IPS-20b (cell line): ENCODE measurements at regions not wholly inside any gene's neighbourhood (a gene's known extent, or its start where the extent isn't known, plus 50 kb on each side); places are given as distances from the start of the nearest gene placed in this dataset.

Experiments
- H3K27ac ChIP-seq: one replicate; pipeline ENCODE4 v1.5.1; 2013; ENCODE audit warnings: low read length
- H3K27me3 ChIP-seq: 2 replicates; pipeline ENCODE4 v1.6.1; 2013; ENCODE audit warnings: mild to moderate bottlenecking, low read length, inconsistent platforms; ENCODE audit not compliant: insufficient read depth
- H3K36me3 ChIP-seq: 2 replicates; pipeline ENCODE4 v1.6.1; 2013; ENCODE audit warnings: low read depth, mild to moderate bottlenecking, inconsistent platforms, low read length, moderate library complexity; ENCODE audit not compliant: insufficient read depth
- H3K4me1 ChIP-seq: 2 replicates; pipeline ENCODE4 v1.6.1; 2013; ENCODE audit warnings: mild to moderate bottlenecking, control low read depth, inconsistent platforms, low read length, moderate library complexity; ENCODE audit not compliant: insufficient read depth
- H3K4me3 ChIP-seq: 2 replicates; pipeline ENCODE4 v1.5.1; 2013; ENCODE audit warnings: mild to moderate bottlenecking, low read length, inconsistent platforms
- H3K9ac ChIP-seq: 2 replicates; pipeline ENCODE4 v1.6.1; 2013; ENCODE audit warnings: low read depth, mild to moderate bottlenecking, inconsistent platforms, low read length, moderate library complexity
- H3K9me3 ChIP-seq: 2 replicates; pipeline ENCODE4 v1.6.1; 2013; ENCODE audit warnings: mild to moderate bottlenecking, low read depth, low read length, inconsistent platforms; ENCODE audit not compliant: insufficient read depth

DNA sequence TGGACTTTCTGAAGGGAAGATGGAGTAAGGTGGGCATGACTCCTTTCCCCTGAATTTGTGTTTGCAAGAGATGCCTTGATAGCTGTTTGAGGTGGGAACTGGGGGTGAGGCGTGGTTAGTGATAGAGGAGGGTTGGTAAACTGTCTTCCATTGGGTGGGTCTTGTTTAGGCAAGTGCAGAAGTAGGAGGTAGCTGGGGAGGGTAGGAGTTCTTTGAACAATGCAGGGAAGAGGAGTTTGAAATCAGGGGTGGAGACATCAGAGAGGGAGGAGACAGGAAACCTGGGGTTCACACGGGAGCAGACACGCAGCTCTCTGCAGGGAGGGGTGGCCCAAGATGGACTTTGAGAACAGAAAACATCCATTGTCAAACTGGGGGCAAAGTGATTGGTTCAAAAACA is 267.1 kb downstream of the TSN start:
- H3K9me3 ChIP-seq = no peaks in the 10 kb centered on the region
- no peak overlapping the region for H3K4me3 ChIP-seq
- no peak overlapping the region for H3K9ac ChIP-seq
- no peaks in the 10 kb centered on the region for H3K27me3 ChIP-seq
- H3K36me3 ChIP-seq = no peaks in the 10 kb centered on the region
- H3K27ac ChIP-seq = no peak overlapping the region
- H3K4me1 ChIP-seq = no peaks in the 10 kb centered on the region

DNA sequence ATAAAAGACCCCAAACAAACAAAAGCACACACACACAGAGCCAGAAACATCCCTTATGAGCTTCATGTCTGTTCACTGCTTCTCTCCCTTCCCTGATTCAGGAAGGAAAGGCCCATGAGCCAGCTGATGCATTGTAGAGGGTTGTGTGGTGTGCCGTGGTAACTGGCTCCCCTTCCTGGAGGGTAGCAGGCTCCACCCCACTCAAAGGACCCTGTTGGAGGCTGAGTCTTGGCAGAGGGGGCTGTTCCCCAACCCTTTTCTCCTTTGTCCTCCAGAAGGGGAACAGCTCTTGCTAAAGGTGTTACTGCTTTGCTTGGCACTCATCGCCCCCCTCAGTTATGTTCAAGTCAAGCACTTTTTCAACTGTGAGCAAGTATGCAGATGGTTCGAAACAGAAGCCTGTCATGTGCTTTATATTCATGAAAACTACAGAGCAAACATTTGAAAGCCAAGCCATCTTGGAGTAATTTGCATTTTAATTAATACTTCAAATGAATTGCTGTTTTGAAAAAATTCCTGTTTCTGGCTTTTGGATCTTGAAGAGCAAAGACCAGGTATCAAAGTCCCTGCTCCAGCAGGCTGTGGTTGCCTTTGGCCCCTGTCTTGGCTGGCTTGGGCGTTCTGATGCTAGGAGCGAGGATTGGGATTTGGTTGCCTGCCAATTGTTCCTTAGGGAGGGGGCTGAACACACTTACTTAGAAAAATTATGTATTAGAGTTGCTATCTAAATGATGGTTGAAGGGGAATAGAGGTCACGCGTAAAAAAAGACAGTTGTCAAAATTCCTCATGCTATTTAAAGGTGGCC is 267.8 kb downstream of the TSN start:
- no peak overlapping the region for H3K9ac ChIP-seq

DNA sequence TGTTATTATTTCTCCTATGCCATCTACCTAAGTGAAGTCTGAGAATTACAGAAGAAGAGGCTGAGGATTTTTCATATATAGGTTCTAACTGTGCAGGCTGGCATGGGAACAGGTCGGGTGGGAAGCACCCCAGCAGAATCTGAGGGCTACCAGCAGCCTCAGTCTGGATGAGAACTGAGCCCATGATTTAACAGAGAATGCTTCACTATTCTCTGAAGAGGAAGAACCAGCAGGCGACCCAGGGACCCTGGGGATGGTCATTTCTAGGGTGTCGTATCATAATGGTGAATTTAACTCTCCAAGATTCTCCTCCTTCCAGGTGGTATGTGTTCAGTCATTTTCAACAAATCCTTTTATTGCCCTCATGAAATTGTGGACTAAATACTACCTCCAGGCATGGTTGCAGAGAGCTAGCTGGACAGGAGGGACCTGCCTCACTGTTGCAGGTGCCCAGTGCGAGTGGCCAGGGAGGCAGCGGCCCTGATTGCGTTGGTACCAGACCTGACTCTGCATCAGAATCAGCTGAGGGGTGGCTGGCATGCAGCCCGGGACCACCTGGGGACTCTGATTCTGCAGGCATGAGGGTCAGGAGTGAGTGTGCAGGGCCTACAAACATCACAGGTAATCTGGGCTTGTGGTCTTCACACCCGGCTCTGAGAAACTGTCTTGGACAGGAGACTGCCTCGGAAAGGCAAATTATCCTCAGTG is 272.2 kb downstream of the TSN start:
- H3K9ac ChIP-seq = no peak overlapping the region
- no peak overlapping the region for H3K4me3 ChIP-seq
- H3K27me3 ChIP-seq = no peaks in the 10 kb centered on the region
- H3K27ac ChIP-seq = no peak overlapping the region
- H3K36me3 ChIP-seq = no peaks in the 10 kb centered on the region
- no peaks in the 10 kb centered on the region for H3K9me3 ChIP-seq
- H3K4me1 ChIP-seq = peaks cover 4% of the 10 kb centered on the region; the same call in 1 of the 2 replicates

More for the DNA sequence above, 267.8 kb downstream of the TSN start:
- Histone ChIP-seq H3K27ac (no peak overlapping the region), H3K4me1 (no peaks in the 10 kb centered on the region), H3K27me3 (no peaks in the 10 kb centered on the region), H3K4me3 (no peak overlapping the region), H3K36me3 (no peaks in the 10 kb centered on the region), H3K9me3 (no peaks in the 10 kb centered on the region)

DNA sequence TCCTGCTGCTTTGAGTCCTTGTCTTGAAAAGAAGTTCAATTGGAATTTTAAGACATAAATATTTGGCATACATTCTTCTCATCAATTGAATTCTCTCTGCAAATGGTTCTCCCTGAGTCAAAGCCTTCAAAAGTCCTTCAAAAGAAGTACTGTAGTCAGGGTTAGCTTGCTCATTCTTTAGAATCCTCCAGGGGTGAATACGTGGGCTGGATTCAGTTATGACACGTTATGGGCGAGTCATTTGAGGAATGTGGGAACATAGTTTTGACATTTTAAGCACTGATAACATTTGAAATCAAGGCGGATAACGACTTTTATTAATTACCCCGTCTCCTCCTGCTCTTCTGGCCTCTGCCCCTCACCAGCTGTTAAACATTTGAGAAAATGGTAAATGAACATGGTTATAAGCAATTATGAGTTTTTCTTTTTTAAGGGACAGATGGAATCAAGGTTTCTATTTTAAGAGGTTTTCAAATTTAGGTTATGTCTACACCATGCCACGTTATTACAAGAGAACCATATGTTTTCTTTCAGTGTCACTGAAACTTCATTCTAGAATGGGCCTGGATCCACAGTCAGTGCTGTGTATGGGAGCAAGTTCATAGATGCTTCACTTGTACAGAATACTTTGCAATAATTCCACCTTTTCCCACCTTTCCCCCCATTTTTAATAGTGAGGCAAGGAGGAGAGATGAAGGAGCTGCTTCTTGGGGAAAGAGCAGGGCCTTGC is 273.1 kb downstream of the TSN start:
- Histone ChIP-seq H3K9me3 (no peaks in the 10 kb centered on the region), H3K27me3 (no peaks in the 10 kb centered on the region), H3K27ac (no peak overlapping the region), H3K4me1 (peaks cover 4% of the 10 kb centered on the region; the same call in 1 of the 2 replicates), H3K9ac (no peak overlapping the region), H3K4me3 (no peak overlapping the region), H3K36me3 (no peaks in the 10 kb centered on the region)

DNA sequence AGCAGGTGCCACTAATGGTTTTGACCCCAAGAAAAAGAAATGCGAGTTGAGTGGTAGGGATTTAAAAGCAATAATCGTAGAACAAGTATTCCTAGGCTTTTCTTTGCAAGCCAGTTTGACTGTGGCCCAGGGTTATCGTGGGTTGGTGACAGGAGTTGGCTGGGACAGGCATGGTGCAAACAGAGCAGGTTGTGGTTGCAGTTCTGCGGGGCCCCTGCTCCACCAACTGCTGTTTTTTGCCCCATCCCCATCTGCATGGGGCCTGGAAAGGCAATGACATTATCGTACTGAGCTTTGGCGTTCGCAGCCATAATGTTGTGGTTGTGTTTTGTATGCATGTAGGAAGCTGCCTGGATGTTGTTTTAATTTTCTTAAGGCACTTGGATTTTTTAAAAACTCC is 274.0 kb downstream of the TSN start:
- no peak overlapping the region for H3K9ac ChIP-seq
- H3K4me3 ChIP-seq = no peak overlapping the region
- H3K9me3 ChIP-seq = no peaks in the 10 kb centered on the region
- H3K27ac ChIP-seq = no peak overlapping the region
- H3K36me3 ChIP-seq = no peaks in the 10 kb centered on the region
- peaks cover 7% of the 10 kb centered on the region; the same call in 1 of the 2 replicates for H3K4me1 ChIP-seq
- H3K27me3 ChIP-seq = no peaks in the 10 kb centered on the region

DNA sequence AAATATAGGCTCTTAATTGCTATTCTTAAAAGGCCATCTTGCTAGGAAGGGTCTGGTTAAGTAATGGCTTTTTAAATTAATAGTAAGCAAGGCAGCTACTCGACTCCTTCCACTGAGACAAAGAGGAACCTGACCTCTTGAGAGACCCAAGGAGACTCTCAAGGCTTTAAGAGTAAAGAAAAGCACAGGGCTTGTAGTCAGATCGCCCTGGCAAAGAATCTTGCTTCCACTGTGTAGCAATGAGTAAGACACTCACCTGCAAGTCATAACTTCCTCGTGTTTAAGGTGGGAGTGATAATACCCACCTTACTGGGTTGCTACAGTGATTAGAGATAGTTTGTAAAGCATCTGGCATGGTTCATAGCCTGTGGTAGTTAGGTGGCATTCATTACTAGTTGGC is 274.5 kb downstream of the TSN start:
- no peaks in the 10 kb centered on the region for H3K36me3 ChIP-seq
- no peak overlapping the region for H3K9ac ChIP-seq
- H3K4me1 ChIP-seq = peaks cover 12% of the 10 kb centered on the region; the same call in 1 of the 2 replicates
- no peaks in the 10 kb centered on the region for H3K9me3 ChIP-seq
- H3K27me3 ChIP-seq = no peaks in the 10 kb centered on the region
- no peak overlapping the region for H3K27ac ChIP-seq
- H3K4me3 ChIP-seq = no peak overlapping the region

DNA sequence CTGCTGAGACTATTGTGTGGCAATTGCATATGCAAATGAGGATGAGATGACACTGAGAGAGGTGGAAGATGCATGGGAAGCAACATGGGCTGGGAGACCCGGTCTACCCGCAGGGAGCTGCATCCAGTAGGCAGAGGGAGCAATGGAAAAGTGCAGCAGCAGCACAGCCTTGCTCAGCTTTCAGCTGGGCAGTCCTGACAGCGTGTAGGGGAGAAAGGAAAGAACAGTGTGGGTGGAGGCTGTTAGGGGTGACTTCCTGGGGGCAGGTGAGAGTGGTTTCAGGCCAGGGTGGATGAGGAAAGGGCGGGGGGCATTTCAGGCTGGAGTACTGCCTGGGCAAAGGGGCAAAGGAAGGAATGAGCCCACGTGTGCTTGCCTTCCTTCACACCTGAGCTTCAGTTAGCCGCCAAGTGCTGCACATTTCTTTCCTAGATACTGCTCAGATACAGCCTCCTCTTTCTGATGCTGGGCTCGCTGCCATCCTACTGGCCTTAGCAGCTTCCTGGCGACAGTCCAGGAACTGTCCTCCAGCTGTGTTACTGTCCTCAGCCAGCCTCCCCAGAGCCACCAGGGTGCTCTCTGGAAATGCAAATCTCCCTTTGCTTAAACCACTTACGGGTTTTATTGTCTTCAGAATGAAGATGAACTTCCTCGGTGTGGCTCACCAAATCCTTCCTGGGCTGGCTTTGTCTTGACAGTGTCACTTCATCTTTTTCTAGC is 276.3 kb downstream of the TSN start:
- Histone ChIP-seq H3K9ac (no peak overlapping the region), H3K4me1 (peaks cover 18% of the 10 kb centered on the region; the same call in 1 of the 2 replicates), H3K27ac (no peak overlapping the region), H3K9me3 (no peaks in the 10 kb centered on the region), H3K27me3 (no peaks in the 10 kb centered on the region), H3K36me3 (no peaks in the 10 kb centered on the region), H3K4me3 (no peak overlapping the region)

DNA sequence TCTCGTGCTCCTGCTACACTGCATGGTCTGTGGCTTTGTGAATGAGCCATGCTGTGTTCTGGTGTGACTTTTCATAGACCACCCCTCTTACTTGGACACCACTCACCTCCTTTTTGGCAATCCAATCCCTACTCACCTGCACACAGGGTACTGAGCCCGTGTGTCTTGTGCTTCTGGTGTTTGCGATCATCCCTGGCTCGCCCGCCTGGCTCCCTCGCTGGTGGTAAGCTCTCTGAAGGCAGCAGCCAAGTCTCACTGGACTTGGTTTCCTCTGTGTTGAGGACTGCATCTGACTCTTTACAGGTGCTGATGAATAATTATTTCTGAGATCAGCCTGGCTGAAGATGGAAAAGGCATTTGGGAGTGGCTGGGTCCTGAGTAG is 276.8 kb downstream of the TSN start:
- Histone ChIP-seq H3K9ac (no peak overlapping the region), H3K9me3 (no peaks in the 10 kb centered on the region), H3K36me3 (no peaks in the 10 kb centered on the region), H3K4me3 (no peak overlapping the region), H3K4me1 (peaks cover 18% of the 10 kb centered on the region; the same call in 1 of the 2 replicates), H3K27me3 (no peaks in the 10 kb centered on the region), H3K27ac (no peak overlapping the region)

DNA sequence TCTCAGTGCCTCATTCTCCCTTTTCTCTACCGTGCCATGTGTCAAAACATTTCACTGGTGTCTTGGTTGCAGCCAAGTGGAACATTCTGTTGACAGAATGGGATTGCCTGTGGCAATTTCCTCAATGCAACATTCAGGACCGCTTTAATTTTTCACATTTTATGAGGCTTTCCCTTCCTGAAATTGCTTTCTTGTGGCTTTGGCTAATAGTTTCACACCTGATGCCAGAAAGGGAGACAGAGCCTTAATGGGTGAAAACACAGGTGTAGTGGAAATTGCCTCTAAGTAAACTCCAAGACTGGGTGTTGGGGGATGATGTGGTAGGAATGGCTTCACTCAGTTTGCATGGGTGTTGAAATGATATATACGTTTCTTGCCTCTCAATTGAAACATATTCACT is 278.3 kb downstream of the TSN start:
- H3K4me1 ChIP-seq = peaks cover 18% of the 10 kb centered on the region; the same call in 1 of the 2 replicates
- no peak overlapping the region for H3K4me3 ChIP-seq
- H3K9me3 ChIP-seq = no peaks in the 10 kb centered on the region
- no peaks in the 10 kb centered on the region for H3K27me3 ChIP-seq
- H3K36me3 ChIP-seq = no peaks in the 10 kb centered on the region
- no peak overlapping the region for H3K9ac ChIP-seq
- H3K27ac ChIP-seq = no peak overlapping the region

DNA sequence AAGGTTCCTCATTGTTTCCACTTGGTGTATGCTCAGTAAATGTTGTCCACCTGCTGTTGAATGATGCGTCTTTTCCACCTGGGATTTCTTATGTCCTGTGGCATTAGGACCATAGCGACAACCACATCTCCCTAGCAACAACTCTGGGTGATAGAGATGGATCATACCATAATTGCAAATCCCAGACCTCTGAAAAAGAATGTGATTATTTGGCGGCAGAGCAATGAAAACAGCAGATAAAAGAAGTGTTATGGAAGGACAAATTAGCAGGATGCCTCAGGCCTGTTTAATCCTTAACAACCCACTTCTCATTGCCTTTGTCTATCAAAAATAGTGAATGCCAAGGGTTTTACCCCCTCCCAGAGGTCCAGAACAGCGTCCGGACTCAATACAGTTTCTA is 278.9 kb downstream of the TSN start:
- no peak overlapping the region for H3K4me3 ChIP-seq
- H3K27me3 ChIP-seq = no peaks in the 10 kb centered on the region
- H3K9me3 ChIP-seq = no peaks in the 10 kb centered on the region
- H3K4me1 ChIP-seq = peaks cover 18% of the 10 kb centered on the region; the same call in 1 of the 2 replicates
- H3K9ac ChIP-seq = no peak overlapping the region
- no peaks in the 10 kb centered on the region for H3K36me3 ChIP-seq
- no peak overlapping the region for H3K27ac ChIP-seq

DNA sequence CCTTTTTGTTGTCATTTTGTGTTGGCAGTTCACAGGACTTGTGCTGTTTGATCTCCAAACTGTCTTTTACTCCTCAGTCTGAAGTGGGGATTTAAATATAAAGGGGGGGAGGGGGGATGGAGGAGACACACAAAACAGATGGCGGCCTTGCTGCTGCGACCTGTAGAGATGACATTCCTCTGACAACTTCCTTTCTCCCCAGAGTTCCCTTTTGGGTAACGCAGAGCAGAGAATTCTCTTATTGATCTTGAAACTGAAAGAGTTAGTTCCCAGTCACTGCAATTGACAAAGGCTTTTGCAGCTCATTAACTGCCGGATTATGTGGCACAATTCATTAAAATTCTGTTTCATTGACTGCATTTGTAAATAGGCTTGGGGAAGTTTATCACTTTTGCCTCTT is 279.3 kb downstream of the TSN start:
- Histone ChIP-seq H3K36me3 (no peaks in the 10 kb centered on the region), H3K9me3 (no peaks in the 10 kb centered on the region), H3K27ac (no peak overlapping the region), H3K27me3 (no peaks in the 10 kb centered on the region), H3K4me1 (peaks cover 18% of the 10 kb centered on the region; the same call in 1 of the 2 replicates), H3K4me3 (no peak overlapping the region), H3K9ac (no peak overlapping the region)
